Sigmoid colon (tissue), 6 donors: ENCODE measurements at regions not wholly inside any gene's neighbourhood (a gene's known extent, or its start where the extent isn't known, plus 50 kb on each side); places are given as distances from the start of the nearest gene placed in this dataset.

Source experiments
- DNase-seq: peaks from one replicate; pipeline ENCODE4 v3.0.0-alpha.2; 2019
- H3K27ac ChIP-seq, 4 donors: fragments of 200-600 bp; sonication (generic); one replicate each; pipeline ENCODE4 v1.5.1; 2016 to 2019; ENCODE audit warnings: mild to moderate bottlenecking in 1 of 4
- H3K27me3 ChIP-seq, 3 donors: fragments of 200-600 bp; sonication (generic); one replicate each; pipeline ENCODE4 v1.5.1; 2019; ENCODE audit warnings: mild to moderate bottlenecking in 1 of 3
- H3K36me3 ChIP-seq, 4 donors: fragments of 200-600 bp; sonication (generic); one replicate each; pipeline ENCODE4 v1.5.1; 2016 to 2019
- H3K4me1 ChIP-seq, 4 donors: fragments of 200-600 bp; sonication (generic); one replicate each; pipeline ENCODE4 v1.5.1; 2017 to 2019
- H3K4me3 ChIP-seq, 4 donors: fragments of 200-600 bp; sonication (generic); one replicate each; pipeline ENCODE4 v1.5.1; 2017 to 2019; ENCODE audit warnings: mild to moderate bottlenecking in 2 of 4, moderate library complexity in 1 of 4
- H3K9me3 ChIP-seq, 4 donors: fragments of 200-600 bp in 3 of 4; sonication (generic) in 3 of 4; one replicate each; pipeline versions ENCODE4 v1.5.1 to v1.6.1; 2013 to 2019
- EP300 ChIP-seq, 4 donors: sonication (generic); formaldehyde crosslinking; IDR thresholded peaks; one replicate each; pipeline ENCODE4 v1.6.1; 2017; ENCODE audit warnings: antibody characterized with exemption in 4 of 4
- POLR2A ChIP-seq, 2 donors: fragments of 450-650 bp; IDR thresholded peaks; one replicate each; pipeline ENCODE4 v1.6.1; 2016; ENCODE audit warnings: antibody characterized with exemption in 2 of 2, mild to moderate bottlenecking in 2 of 2, moderate library complexity in 2 of 2
- POLR2AphosphoS5 ChIP-seq, 4 donors: sonication (generic); formaldehyde crosslinking; IDR thresholded peaks; one replicate each; pipeline ENCODE4 v1.6.1; 2017; ENCODE audit warnings: antibody characterized with exemption in 4 of 4
- WGBS, 2 donors: extraction: QIAGEN DNeasy Blood & Tissue Kit; methylation state at CpG; one replicate each; pipeline ENCODE4 v1.1.7; 2013; 5-methylcytosine and 5-hydroxymethylcytosine counted together
- intact Hi-C: fragments of 100-400 bp; cut with DNase I; formaldehyde crosslinking; loops from one replicate; pipeline ENCODE4 v1.15.1; 2023
- TF ChIP-seq, protein P1 (sequence below), 4 experiments: fragments of 450-650 bp in 3 of 4; fragments of 200-600 bp in 1 of 4; IDR thresholded peaks; one replicate each; pipeline ENCODE4 v1.5.1; 2016 to 2019; ENCODE audit warnings: antibody characterized with exemption in 4 of 4, mild to moderate bottlenecking in 3 of 4, moderate library complexity in 2 of 4
- donor health status: healthy with polysubstance abuse.
- donor health status: healthy.

- Histone ChIP-seq H3K9me3 (peaks cover 0 to 5% (median 0%) of the 10 kb centered on the region in 4 donors), H3K27me3 (no peaks in the 10 kb centered on the region), H3K27ac (no peak overlapping the region), H3K36me3 (no peaks in the 10 kb centered on the region), H3K4me1 (no peaks in the 10 kb centered on the region), H3K4me3 (no peak overlapping the region)
- intact Hi-C loops, result no loop called here
- TF ChIP-seq, protein P1, sequence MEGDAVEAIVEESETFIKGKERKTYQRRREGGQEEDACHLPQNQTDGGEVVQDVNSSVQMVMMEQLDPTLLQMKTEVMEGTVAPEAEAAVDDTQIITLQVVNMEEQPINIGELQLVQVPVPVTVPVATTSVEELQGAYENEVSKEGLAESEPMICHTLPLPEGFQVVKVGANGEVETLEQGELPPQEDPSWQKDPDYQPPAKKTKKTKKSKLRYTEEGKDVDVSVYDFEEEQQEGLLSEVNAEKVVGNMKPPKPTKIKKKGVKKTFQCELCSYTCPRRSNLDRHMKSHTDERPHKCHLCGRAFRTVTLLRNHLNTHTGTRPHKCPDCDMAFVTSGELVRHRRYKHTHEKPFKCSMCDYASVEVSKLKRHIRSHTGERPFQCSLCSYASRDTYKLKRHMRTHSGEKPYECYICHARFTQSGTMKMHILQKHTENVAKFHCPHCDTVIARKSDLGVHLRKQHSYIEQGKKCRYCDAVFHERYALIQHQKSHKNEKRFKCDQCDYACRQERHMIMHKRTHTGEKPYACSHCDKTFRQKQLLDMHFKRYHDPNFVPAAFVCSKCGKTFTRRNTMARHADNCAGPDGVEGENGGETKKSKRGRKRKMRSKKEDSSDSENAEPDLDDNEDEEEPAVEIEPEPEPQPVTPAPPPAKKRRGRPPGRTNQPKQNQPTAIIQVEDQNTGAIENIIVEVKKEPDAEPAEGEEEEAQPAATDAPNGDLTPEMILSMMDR (IDR thresholded peaks at IDR 0.05), result no peak
- TF ChIP-seq POLR2AphosphoS5 (IDR thresholded peaks at IDR 0.05), result no peak
- TF ChIP-seq POLR2A (IDR thresholded peaks at IDR 0.05), result no peak
- no peak for TF ChIP-seq EP300 (IDR thresholded peaks at IDR 0.05)
- WGBS, 2 donors, result 64 to 86% methylated on average over 2 of the region's 2 CpGs
- DNase-seq, result no peak
These were observed 435.6 kb upstream of the CDH9 start for GRCh38 chr5:27474047-27474309.

GRCh38 chr5:27473307-27474046 lies 435.1 kb upstream of the CDH9 start:
- no peak overlapping the region for H3K4me3 ChIP-seq
- 82 to 86% methylated on average over 5 of the region's 5 CpGs for WGBS, 2 donors
- H3K4me1 ChIP-seq, result no peaks in the 10 kb centered on the region
- DNase-seq, result no peak
- no peak overlapping the region for H3K27ac ChIP-seq
- intact Hi-C loops, result no loop called here
- no peaks in the 10 kb centered on the region for H3K36me3 ChIP-seq
- H3K27me3 ChIP-seq, result no peaks in the 10 kb centered on the region
- H3K9me3 ChIP-seq, result peaks cover 0 to 5% (median 0%) of the 10 kb centered on the region in 4 donors
- TF ChIP-seq, protein P1 (IDR thresholded peaks at IDR 0.05), result no peak
- TF ChIP-seq POLR2AphosphoS5 (IDR thresholded peaks at IDR 0.05) (no peak), POLR2A (IDR thresholded peaks at IDR 0.05) (no peak), EP300 (IDR thresholded peaks at IDR 0.05) (no peak)

DNA sequence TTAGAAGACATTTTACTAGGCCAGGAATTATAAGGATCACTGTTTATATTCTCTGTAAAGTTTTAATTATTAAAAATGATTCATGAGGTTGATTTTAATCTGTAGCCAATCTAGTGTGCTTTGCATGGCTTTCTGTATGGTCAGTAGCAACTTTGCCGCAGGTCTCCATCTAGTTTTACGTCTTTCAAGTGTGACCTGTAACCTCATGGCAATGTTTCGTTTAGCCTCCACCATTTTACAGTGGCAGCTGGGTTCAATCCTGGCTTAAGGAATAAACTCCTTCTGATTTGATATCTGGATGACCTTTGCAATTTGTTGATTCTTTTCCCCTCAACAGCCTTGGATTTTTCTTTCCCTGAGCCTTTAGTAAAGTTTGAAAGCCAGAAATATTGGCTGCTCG lies 434.5 kb upstream of the CDH9 start:
- no peak for DNase-seq
- Histone ChIP-seq H3K27me3 (no peaks in the 10 kb centered on the region), H3K27ac (no peak overlapping the region), H3K4me1 (no peaks in the 10 kb centered on the region), H3K9me3 (peaks cover 0 to 5% (median 0%) of the 10 kb centered on the region in 4 donors), H3K4me3 (no peak overlapping the region), H3K36me3 (no peaks in the 10 kb centered on the region)
- TF ChIP-seq, protein P1 (IDR thresholded peaks at IDR 0.05), result no peak
- TF ChIP-seq POLR2AphosphoS5 (IDR thresholded peaks at IDR 0.05) (no peak), EP300 (IDR thresholded peaks at IDR 0.05) (no peak), POLR2A (IDR thresholded peaks at IDR 0.05) (no peak)
- WGBS, 2 donors, result 80 to 82% methylated on average over 4 of the region's 4 CpGs
- intact Hi-C loops, result no loop called here

DNA sequence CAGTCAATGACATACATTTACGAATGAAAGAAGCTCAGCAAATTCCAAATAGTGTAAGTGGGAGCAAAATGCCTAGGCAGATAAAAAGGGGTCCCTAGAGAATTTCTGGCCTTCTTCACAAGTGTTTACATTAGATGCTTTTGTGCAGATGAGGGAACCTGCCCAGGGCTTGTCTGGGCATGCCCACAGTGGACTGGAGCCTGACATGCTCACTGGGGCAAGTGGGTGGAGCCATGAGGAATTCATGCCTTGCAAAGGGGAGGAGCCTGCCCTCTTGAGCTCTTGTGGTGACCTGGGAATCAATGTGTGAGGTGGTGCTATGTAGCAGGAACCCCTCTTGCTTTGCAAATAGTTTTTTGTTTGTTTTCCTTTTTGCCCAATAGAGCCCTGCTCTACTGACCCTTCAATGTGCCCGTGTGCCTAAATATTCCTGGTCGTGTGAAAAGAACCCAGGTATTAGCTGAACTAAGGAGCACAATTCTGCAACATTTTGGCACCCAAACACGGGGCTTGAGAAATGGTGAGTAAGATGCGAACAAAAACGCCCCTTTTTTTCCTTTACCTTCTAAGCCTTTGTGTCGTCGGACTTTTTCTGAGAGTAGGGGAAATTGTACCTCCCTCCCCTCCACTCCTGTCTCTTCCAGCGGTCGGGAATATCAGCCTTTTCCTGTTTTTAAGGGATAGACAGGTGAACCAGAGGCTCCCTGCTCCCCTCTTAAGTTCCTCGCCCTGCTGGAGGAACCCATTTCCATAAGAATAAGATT lies 433.8 kb upstream of the CDH9 start:
- Histone ChIP-seq H3K4me3 (no peak overlapping the region), H3K4me1 (no peaks in the 10 kb centered on the region), H3K9me3 (peaks cover 0 to 5% (median 0%) of the 10 kb centered on the region in 4 donors), H3K27me3 (no peaks in the 10 kb centered on the region), H3K36me3 (no peaks in the 10 kb centered on the region), H3K27ac (no peak overlapping the region)
- intact Hi-C loops, result no loop called here
- DNase-seq, result no peak
- WGBS, 2 donors, result 83 to 86% methylated on average over 11 of the region's 11 CpGs
- TF ChIP-seq POLR2A (IDR thresholded peaks at IDR 0.05) (no peak), EP300 (IDR thresholded peaks at IDR 0.05) (no peak), POLR2AphosphoS5 (IDR thresholded peaks at IDR 0.05) (no peak)
- TF ChIP-seq, protein P1 (IDR thresholded peaks at IDR 0.05), result no peak
